Effector memory CD4-positive, alpha-beta T cell (primary cell): ENCODE measurements at regions not wholly inside any gene's neighbourhood (a gene's known extent, or its start where the extent isn't known, plus 50 kb on each side); places are given as distances from the start of the nearest gene placed in this dataset.

ENCODE experiments used
- DNase-seq, 3 donors: peaks; one replicate each; pipeline ENCODE4 v3.0.0-alpha.2; 2020
- H3K27ac ChIP-seq: 2 replicates; pipeline ENCODE4 v1.7.0; 2013; ENCODE audit warnings: mild to moderate bottlenecking, low read length, moderate library complexity; ENCODE audit not compliant: insufficient read depth, poor library complexity, severe bottlenecking
- H3K27me3 ChIP-seq: replicated peaks from 2 replicates; pipeline ENCODE4 v1.7.0; 2013; ENCODE audit warnings: mild to moderate bottlenecking, low read length; ENCODE audit not compliant: insufficient read depth, control insufficient read depth, poor library complexity, severe bottlenecking
- H3K36me3 ChIP-seq: 2 replicates; pipeline ENCODE4 v1.7.0; 2013; ENCODE audit warnings: mild to moderate bottlenecking, low read length, moderate library complexity; ENCODE audit not compliant: control insufficient read depth, insufficient read depth
- H3K4me1 ChIP-seq: 2 replicates; pipeline ENCODE4 v1.7.0; 2013; ENCODE audit warnings: low read length, mild to moderate bottlenecking; ENCODE audit not compliant: control insufficient read depth, insufficient read depth, poor library complexity, severe bottlenecking
- H3K4me3 ChIP-seq: 2 replicates; pipeline ENCODE4 v1.7.0; 2013; ENCODE audit warnings: low read length, low read depth, mild to moderate bottlenecking; ENCODE audit not compliant: insufficient read depth, poor library complexity, severe bottlenecking
- H3K9me3 ChIP-seq: 2 replicates; pipeline ENCODE4 v1.7.0; 2013; ENCODE audit warnings: mild to moderate bottlenecking, low read length, moderate library complexity; ENCODE audit not compliant: control insufficient read depth

GRCh38 chr4:41877020-41877796 is 58.0 kb upstream of the TMEM33 start:
- peaks cover 55% of the 10 kb centered on the region for H3K27me3 ChIP-seq
- DNase-seq, result no peak
- H3K4me1 ChIP-seq, result peaks cover 22% of the 10 kb centered on the region
- H3K4me3 ChIP-seq, result no peak overlapping the region
- no peak overlapping the region for H3K27ac ChIP-seq
- no peaks in the 10 kb centered on the region for H3K9me3 ChIP-seq
- H3K36me3 ChIP-seq, result no peaks in the 10 kb centered on the region

- Histone ChIP-seq H3K4me1 (peaks cover 2% of the 10 kb centered on the region), H3K27ac (no peak overlapping the region), H3K9me3 (no peaks in the 10 kb centered on the region), H3K27me3 (peaks cover 32% of the 10 kb centered on the region), H3K4me3 (no peak overlapping the region), H3K36me3 (no peaks in the 10 kb centered on the region)
- no peak for DNase-seq
Observed at GRCh38 chr4:41874873-41875272, 60.4 kb upstream of the TMEM33 start.

GRCh38 chr4:41874398-41874797 is 60.8 kb upstream of the TMEM33 start:
- Histone ChIP-seq H3K27ac (no peak overlapping the region), H3K36me3 (no peaks in the 10 kb centered on the region), H3K4me3 (no peak overlapping the region), H3K9me3 (no peaks in the 10 kb centered on the region), H3K4me1 (peaks cover 2% of the 10 kb centered on the region), H3K27me3 (peaks cover 27% of the 10 kb centered on the region)
- no peak for DNase-seq

- no peak for DNase-seq
- H3K36me3 ChIP-seq, result no peaks in the 10 kb centered on the region
- peaks cover 19% of the 10 kb centered on the region for H3K27me3 ChIP-seq
- no peak overlapping the region for H3K27ac ChIP-seq
- no peak overlapping the region for H3K4me3 ChIP-seq
- no peaks in the 10 kb centered on the region for H3K9me3 ChIP-seq
- peaks cover 2% of the 10 kb centered on the region for H3K4me1 ChIP-seq
Observed at GRCh38 chr4:41873380-41874295, 61.6 kb upstream of the TMEM33 start.

- DNase-seq, result no peak
- H3K27ac ChIP-seq, result no peak overlapping the region
- H3K9me3 ChIP-seq, result no peaks in the 10 kb centered on the region
- no peaks in the 10 kb centered on the region for H3K36me3 ChIP-seq
- no peak overlapping the region for H3K4me3 ChIP-seq
- H3K4me1 ChIP-seq, result peaks cover 4% of the 10 kb centered on the region
- peaks cover 31% of the 10 kb centered on the region for H3K27me3 ChIP-seq
Observed at GRCh38 chr4:41870035-41870434, 65.2 kb upstream of the TMEM33 start.

GRCh38 chr4:41866799-41867677 is 68.2 kb upstream of the TMEM33 start:
- Histone ChIP-seq H3K4me1 (peaks cover 4% of the 10 kb centered on the region), H3K9me3 (no peaks in the 10 kb centered on the region), H3K27me3 (peaks cover 36% of the 10 kb centered on the region), H3K36me3 (no peaks in the 10 kb centered on the region), H3K4me3 (no peak overlapping the region), H3K27ac (no peak overlapping the region)
- no peak for DNase-seq

- H3K27me3 ChIP-seq, result peaks cover 36% of the 10 kb centered on the region
- H3K36me3 ChIP-seq, result no peaks in the 10 kb centered on the region
- no peak for DNase-seq
- H3K9me3 ChIP-seq, result no peaks in the 10 kb centered on the region
- no peak overlapping the region for H3K4me3 ChIP-seq
- H3K27ac ChIP-seq, result no peak overlapping the region
- peaks cover 4% of the 10 kb centered on the region for H3K4me1 ChIP-seq
Observed at GRCh38 chr4:41865981-41866798, 69.0 kb upstream of the TMEM33 start.

GRCh38 chr4:41865306-41865980 is 69.8 kb upstream of the TMEM33 start:
- H3K4me3 ChIP-seq, result no peak overlapping the region
- H3K4me1 ChIP-seq, result peaks cover 4% of the 10 kb centered on the region
- H3K9me3 ChIP-seq, result no peaks in the 10 kb centered on the region
- peaks cover 36% of the 10 kb centered on the region for H3K27me3 ChIP-seq
- H3K27ac ChIP-seq, result no peak overlapping the region
- no peak for DNase-seq
- H3K36me3 ChIP-seq, result no peaks in the 10 kb centered on the region

GRCh38 chr4:41859087-41859486 is 76.1 kb upstream of the TMEM33 start:
- Histone ChIP-seq H3K27ac (no peak overlapping the region), H3K27me3 (peaks cover 3% of the 10 kb centered on the region), H3K9me3 (no peaks in the 10 kb centered on the region), H3K4me1 (no peaks in the 10 kb centered on the region), H3K36me3 (no peaks in the 10 kb centered on the region), H3K4me3 (no peak overlapping the region)
- DNase-seq, result no peak
